Ovary (tissue), 7 donors: ENCODE measurements at regions not wholly inside any gene's neighbourhood (a gene's known extent, or its start where the extent isn't known, plus 50 kb on each side); places are given as distances from the start of the nearest gene placed in this dataset.

Experiments used
- DNase-seq, 5 donors: peaks; one replicate each; pipeline ENCODE4 v3.0.0-alpha.2; 2019 to 2020
- H3K27ac ChIP-seq, 2 donors: fragments of 200-600 bp; one replicate each; pipeline versions ENCODE4 v1.5.1 to v1.8.0; 2019 to 2022
- H3K27me3 ChIP-seq: fragments of 200-600 bp; one replicate; pipeline ENCODE4 v1.8.0; 2022
- H3K36me3 ChIP-seq: fragments of 200-600 bp; sonication (generic); one replicate; pipeline ENCODE4 v1.5.1; 2019
- H3K4me1 ChIP-seq: one replicate; pipeline ENCODE4 v1.8.1; 2013; ENCODE audit warnings: mild to moderate bottlenecking, moderate library complexity; ENCODE audit not compliant: insufficient read depth
- H3K4me3 ChIP-seq: fragments of 200-600 bp; sonication (generic); one replicate; pipeline ENCODE4 v1.5.1; 2017
- H3K9me3 ChIP-seq, 2 donors: fragments of 200-600 bp in 1 of 2; sonication (generic) in 1 of 2; one replicate each; pipeline versions ENCODE4 v1.5.1 to v1.8.1; 2013 to 2019; ENCODE audit warnings: mild to moderate bottlenecking in 1 of 2, moderate library complexity in 1 of 2
- CTCF ChIP-seq, 3 donors: fragments of 450-650 bp in 2 of 3; fragments of 200-600 bp in 1 of 3; IDR thresholded peaks; one replicate each; pipeline versions ENCODE4 v1.5.1 to v1.8.0; 2016 to 2022; ENCODE audit warnings: antibody characterized with exemption in 3 of 3, mild to moderate bottlenecking in 1 of 3
- EP300 ChIP-seq: sonication (generic); formaldehyde crosslinking; IDR thresholded peaks from one replicate; pipeline ENCODE4 v1.6.1; 2017; ENCODE audit warnings: antibody characterized with exemption
- POLR2A ChIP-seq: fragments of 450-650 bp; IDR thresholded peaks from one replicate; pipeline ENCODE4 v1.6.1; 2017; ENCODE audit warnings: antibody characterized with exemption, mild to moderate bottlenecking, moderate library complexity
- WGBS, 3 donors: extraction: QIAGEN DNeasy Blood & Tissue Kit in 1 of 3; methylation state at CpG; one replicate each; pipeline versions ENCODE4 v1.1.5 to v1.1.7; 2013 to 2017; 5-methylcytosine and 5-hydroxymethylcytosine counted together
- intact Hi-C, 4 donors: fragments of 100-400 bp; cut with DNase I; formaldehyde crosslinking; loops; one replicate each; pipeline versions ENCODE4 v1.11.0 to v1.15.1; 2022 to 2023
- donor health status: DM: no; HTN: no; CAD: no; lungs with moderate emphysema.
- donor health status: DM: no; HTN: no; CAD: no.
- donor health status: Bipolar disorder and iron deficiency.
- donor health status: DM: no; HTN: no; CAD: no.
- donor health status: DM: yes; HTN: yes; CAD: no.

DNA sequence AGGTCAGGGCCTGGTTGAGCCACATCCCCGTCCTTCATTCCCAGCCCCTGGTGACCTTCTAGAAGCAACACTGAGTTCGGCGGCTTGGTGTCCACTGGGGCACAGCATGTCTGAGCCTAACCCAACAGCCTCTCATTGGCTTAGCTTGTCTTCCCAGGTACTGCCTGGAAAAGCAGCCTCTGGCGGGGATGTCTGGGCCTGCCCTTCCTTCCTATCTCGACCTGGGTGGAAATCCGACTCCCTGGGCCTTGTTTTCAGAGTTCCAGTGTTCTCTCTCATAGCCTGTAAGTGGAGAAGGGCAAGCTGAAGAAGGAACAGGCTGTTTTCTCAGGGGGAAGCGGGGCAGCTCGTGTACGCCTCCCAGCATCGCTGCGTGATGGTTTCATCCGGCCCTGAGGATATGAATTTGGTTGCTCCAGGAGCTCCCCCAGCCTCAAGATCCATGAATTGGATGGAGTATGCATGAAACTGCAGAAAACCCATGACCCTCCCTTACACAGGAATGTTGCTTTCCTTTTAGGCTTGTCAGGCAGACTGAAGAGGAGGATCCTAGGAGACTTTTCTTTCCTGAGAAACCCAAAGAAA lies 116.5 kb upstream of the IRF2BP2 start:
- Histone ChIP-seq H3K9me3 (no peaks in the 10 kb centered on the region), H3K4me1 (peaks cover 43% of the 10 kb centered on the region), H3K4me3 (no peak overlapping the region), H3K27me3 (no peaks in the 10 kb centered on the region), H3K27ac (peak overlapping the region; percentile 72 to 99), H3K36me3 (no peaks in the 10 kb centered on the region)
- DNase-seq = peak in 4 of 5 donors; percentile 43 to 72 (median 50)
- intact Hi-C loops = loop anchor here in 3 of 4 donors (2.0 to 10.0 kb wide), 5 partner anchors 192 to 358 kb away; no protein-coding TSS in a partner anchor
- WGBS, 3 donors = 31 to 43% (median 41%) methylated on average over 12 of the region's 12 CpGs
- TF ChIP-seq POLR2A (no peak), EP300 (no peak), CTCF (IDR thresholded peaks at IDR 0.05) (no peak)

DNA sequence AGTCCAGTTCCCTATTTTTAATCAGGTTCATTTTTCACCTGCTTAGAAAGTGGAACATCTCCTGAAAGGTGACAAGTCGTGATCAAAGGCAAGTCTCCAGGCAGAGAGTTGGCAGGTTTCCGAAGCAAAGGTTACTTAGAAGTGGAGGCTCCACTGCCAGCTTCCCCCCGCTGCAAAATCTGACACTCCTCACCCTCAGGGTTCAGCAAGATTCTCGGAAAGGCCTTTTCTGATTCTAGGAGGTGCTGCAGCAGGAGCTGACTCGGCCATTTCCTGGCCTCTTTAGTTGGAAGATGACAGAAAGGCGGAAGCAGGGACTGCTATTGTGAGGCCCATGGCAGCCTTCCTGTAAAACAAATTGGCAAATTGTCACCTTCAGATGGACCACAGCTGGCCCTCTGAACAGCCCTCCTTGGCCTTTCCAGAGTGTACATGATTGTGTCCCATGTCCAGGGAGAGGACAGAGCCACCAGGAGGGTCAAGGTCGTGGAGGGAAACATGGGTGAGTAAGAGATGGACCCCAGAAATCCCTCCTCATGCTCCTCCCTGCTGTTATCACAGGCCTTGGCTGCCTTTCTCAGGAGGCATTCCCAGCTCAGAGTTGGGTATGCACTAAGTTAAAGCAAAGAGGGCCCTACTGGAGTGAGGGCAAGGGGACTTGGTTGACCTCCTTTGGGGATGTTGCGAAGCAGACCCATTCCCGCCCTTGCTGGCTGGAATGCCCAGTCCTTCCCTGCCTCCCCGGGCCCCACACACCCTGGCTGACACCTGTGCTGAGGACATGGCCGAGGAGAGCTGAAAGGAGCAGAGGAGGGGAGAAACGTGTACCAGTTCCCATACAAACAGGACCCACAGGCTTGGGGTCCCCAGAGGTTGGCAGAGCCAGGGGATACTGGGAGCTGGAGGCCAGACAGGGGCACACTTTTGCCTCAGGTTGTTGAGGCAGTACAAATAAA lies 115.5 kb upstream of the IRF2BP2 start:
- no peaks in the 10 kb centered on the region for H3K9me3 ChIP-seq
- DNase-seq = peak; percentile 42 to 64 (median 56)
- H3K4me3 ChIP-seq = peak overlapping the region; percentile 13
- no peaks in the 10 kb centered on the region for H3K36me3 ChIP-seq
- no peak for TF ChIP-seq CTCF (IDR thresholded peaks at IDR 0.05)
- no peak for TF ChIP-seq POLR2A
- TF ChIP-seq EP300 = peak; percentile 10
- H3K27ac ChIP-seq = peak overlapping the region; percentile 72 to 99
- WGBS, 3 donors = 50 to 66% (median 55%) methylated on average over 12 of the region's 12 CpGs
- peaks cover 49% of the 10 kb centered on the region for H3K4me1 ChIP-seq
- intact Hi-C loops = loop anchor here (2.0 to 10.0 kb wide), 7 partner anchors 115 to 359 kb away; partner anchors contain the start of gene IRF2BP2 (in 2 of the 4)
- no peaks in the 10 kb centered on the region for H3K27me3 ChIP-seq

DNA sequence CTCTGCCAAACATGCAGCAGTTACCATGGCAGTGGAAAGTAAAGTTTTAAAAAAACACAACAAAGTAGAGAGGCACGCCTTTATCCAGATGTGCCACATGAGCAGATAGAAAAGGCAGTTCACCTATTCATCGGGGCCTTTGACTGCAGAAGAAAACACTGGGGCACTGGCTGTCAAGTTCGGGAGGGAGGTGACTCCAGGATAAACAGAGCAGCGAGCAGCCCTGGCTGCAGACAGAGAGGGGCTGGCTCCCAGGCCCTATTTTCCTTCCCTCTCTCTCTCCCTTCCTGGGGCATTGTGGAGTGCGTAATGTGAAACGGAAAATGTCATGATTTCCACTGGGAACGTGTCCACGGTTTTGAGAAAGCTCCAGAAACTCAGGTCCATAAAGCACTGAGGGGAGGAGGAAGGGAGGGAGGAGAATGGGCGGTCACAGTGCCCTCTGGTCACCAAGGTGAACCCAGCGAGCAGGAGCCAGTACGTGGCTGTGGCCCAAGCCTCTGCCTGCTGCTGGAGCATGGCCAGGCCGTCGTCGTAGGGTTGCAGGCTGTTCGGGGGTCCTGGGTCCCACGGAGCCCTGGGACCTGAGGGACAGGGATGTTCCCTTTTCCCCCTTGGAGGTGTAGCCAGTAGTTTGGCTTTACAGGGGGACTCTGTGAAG lies 114.7 kb upstream of the IRF2BP2 start:
- intact Hi-C loops = loop anchor here (2.0 to 10.0 kb wide), 11 partner anchors 112 to 360 kb away; partner anchors contain the start of gene IRF2BP2 (in 3 of the 4)
- Histone ChIP-seq H3K9me3 (no peaks in the 10 kb centered on the region), H3K4me3 (peak overlapping the region; percentile 13), H3K36me3 (no peaks in the 10 kb centered on the region), H3K4me1 (peaks cover 55% of the 10 kb centered on the region), H3K27me3 (no peaks in the 10 kb centered on the region), H3K27ac (peak overlapping the region; percentile 72 to 99)
- WGBS, 3 donors = 3 to 4% (median 3%) methylated on average over 14 to 16 of the region's 16 CpGs
- peak in 4 of 5 donors; percentile 76 to 85 (median 81) for DNase-seq
- TF ChIP-seq CTCF (IDR thresholded peaks at IDR 0.05) (no peak), POLR2A (peak; percentile 46), EP300 (no peak)
